HCT116 (cell line): ENCODE measurements at regions not wholly inside any gene's neighbourhood (a gene's known extent, or its start where the extent isn't known, plus 50 kb on each side); places are given as distances from the start of the nearest gene placed in this dataset.

Experiments
- ATAC-seq: fragments of 200-7000 bp; cut with Tn5 transposase; 2 replicates; pipeline ENCODE4 v1.9.1; 2020; ENCODE audit warnings: mild to moderate bottlenecking, moderate library complexity
- BruUV-seq: library from RNA; stranded (reverse); fragments of 400-500 nt; replicated peaks from 2 replicates; lab custom pipeline; 2021; lab: Mats Ljungman, UMichigan
- CTCF ChIA-PET: fragments of 300-600 bp; sonication (Branson Sonifier 250); formaldehyde crosslinking; loops from one replicate; lab custom pipeline; 2021; ENCODE audit warnings: antibody characterized with exemption; lab: Charles Lee
- POLR2A ChIA-PET: fragments of 300-600, 350-600 bp; sonication (Branson Sonifier 250); formaldehyde crosslinking; loops from one replicate; lab custom pipeline; 2021; ENCODE audit warnings: antibody characterized with exemption; lab: Charles Lee
- RAD21 ChIA-PET, 2 experiments: fragments of 300-600 bp; sonication (Branson Sonifier 250); formaldehyde crosslinking; loops; one replicate each; lab custom pipeline; 2023; ENCODE audit warnings: low total read pairs in 2 of 2; ENCODE audit not compliant: uncharacterized antibody in 2 of 2, unreplicated experiment in 2 of 2, low non-redundant PET in 1 of 2; lab: Charles Lee
- DNase-seq: peaks from one replicate; pipeline ENCODE4 v3.0.0-alpha.2; 2010; ENCODE audit warnings: low read depth, low spot score
- H2AFZ ChIP-seq: fragments of 200-600 bp; shearing (Covaris generic), sonication (generic); 2 replicates; pipeline ENCODE4 v1.6.1; 2017; ENCODE audit warnings: low read depth, mixed run types, mixed read lengths, antibody characterized with exemption, low read length; ENCODE audit not compliant: poor library complexity, severe bottlenecking
- H3K27ac ChIP-seq: 2 replicates; pipeline ENCODE4 v1.5.1; 2012; ENCODE audit warnings: low read depth, low read length
- H3K27me3 ChIP-seq: fragments of 200-600 bp; sonication (generic); 2 replicates; pipeline ENCODE4 v1.6.1; 2016; ENCODE audit warnings: mixed run types, low read length, mixed read lengths; ENCODE audit not compliant: insufficient read depth
- H3K36me3 ChIP-seq, 2 experiments: fragments of 200-500 bp in 1 of 2; fragments of 200-600 bp in 1 of 2; sonication (Bioruptor generic) in 1 of 2; sonication (generic) in 1 of 2; 2 replicates each; pipeline versions ENCODE4 v1.5.1 to v1.6.1; 2014 to 2016; ENCODE audit warnings: low read length in 2 of 2, inconsistent platforms in 1 of 2, mixed read lengths in 1 of 2, mixed run types in 1 of 2; ENCODE audit not compliant: insufficient read depth in 2 of 2, control insufficient read depth in 1 of 2
- H3K4me1 ChIP-seq, 2 experiments: fragments of 200-600 bp in 1 of 2; sonication (generic) in 1 of 2; 2 replicates each; pipeline versions ENCODE4 v1.5.1 to v1.6.1; 2012 to 2017; ENCODE audit warnings: low read length in 2 of 2, inconsistent platforms in 1 of 2, mild to moderate bottlenecking in 1 of 2, mixed read lengths in 1 of 2, mixed run types in 1 of 2, moderate library complexity in 1 of 2; ENCODE audit not compliant: insufficient read depth in 2 of 2, control insufficient read depth in 1 of 2
- H3K4me2 ChIP-seq: fragments of 200-600 bp; sonication (generic); 2 replicates; pipeline ENCODE4 v1.6.1; 2017; ENCODE audit warnings: mixed run types, low read length, mixed read lengths
- H3K4me3 ChIP-seq, 2 experiments: fragments of 200-600 bp in 1 of 2; sonication (generic) in 1 of 2; replicated peaks in 1 of 2; 2 replicates each; pipeline ENCODE4 v1.5.1; 2011 to 2016; ENCODE audit warnings: low read length in 2 of 2, control low read depth in 1 of 2, low read depth in 1 of 2, mild to moderate bottlenecking in 1 of 2, mixed read lengths in 1 of 2, mixed run types in 1 of 2
- H3K79me2 ChIP-seq: fragments of 200-600 bp; sonication (generic); 2 replicates; pipeline ENCODE4 v1.6.1; 2017; ENCODE audit warnings: mild to moderate bottlenecking, mixed run types, low read length, moderate library complexity, mixed read lengths; ENCODE audit not compliant: insufficient read depth
- H3K9ac ChIP-seq: fragments of 200-600 bp; sonication (generic); 2 replicates; pipeline ENCODE4 v1.6.1; 2016; ENCODE audit warnings: low read length, mixed read lengths
- H3K9me2 ChIP-seq: fragments of 200-600 bp; sonication (generic), shearing (Covaris generic); 2 replicates; pipeline ENCODE4 v1.6.1; 2017; ENCODE audit warnings: mixed run types, mild to moderate bottlenecking, moderate library complexity; ENCODE audit not compliant: insufficient read depth
- H3K9me3 ChIP-seq, 2 experiments: fragments of 200-500 bp in 1 of 2; fragments of 200-600 bp in 1 of 2; sonication (Bioruptor generic) in 1 of 2; sonication (generic) in 1 of 2; 2 replicates each; pipeline ENCODE4 v1.6.1; 2014 to 2017; ENCODE audit warnings: low read length in 2 of 2, mixed read lengths in 2 of 2, inconsistent platforms in 1 of 2, low read depth in 1 of 2, mild to moderate bottlenecking in 1 of 2, mixed run types in 1 of 2, moderate library complexity in 1 of 2; ENCODE audit not compliant: control insufficient read depth in 1 of 2, insufficient read depth in 1 of 2
- H4K20me1 ChIP-seq: fragments of 200-600 bp; sonication (generic), shearing (Covaris generic); 2 replicates; pipeline ENCODE4 v1.6.1; 2017; ENCODE audit warnings: mixed run types, mild to moderate bottlenecking, moderate library complexity; ENCODE audit not compliant: insufficient read depth
- CEBPB ChIP-seq: IDR thresholded peaks from 2 replicates; pipeline ENCODE4 v1.6.1; 2012; ENCODE audit warnings: low read depth
- CTCF ChIP-seq, 3 experiments: fragments of 200-600 bp in 1 of 3; sonication (generic) in 1 of 3; IDR thresholded peaks in 2 of 3; conservative IDR thresholded peaks in 1 of 3; 2 replicates each; pipeline ENCODE4 v1.5.1; 2012 to 2017; ENCODE audit warnings: low read depth in 2 of 3, low read length in 2 of 3, antibody characterized with exemption in 1 of 3, borderline replicate concordance in 1 of 3, control low read depth in 1 of 3, mild to moderate bottlenecking in 1 of 3, mixed read lengths in 1 of 3, mixed run types in 1 of 3, moderate library complexity in 1 of 3; ENCODE audit not compliant: insufficient read depth in 1 of 3
- ELF1 ChIP-seq: IDR thresholded peaks from 2 replicates; pipeline ENCODE4 v1.6.1; 2012; ENCODE audit warnings: low read depth, borderline replicate concordance
- EZH2 ChIP-seq: fragments of 200-600 bp; sonication (generic); IDR thresholded peaks from 2 replicates; pipeline ENCODE4 v1.6.1; 2017; ENCODE audit warnings: antibody characterized with exemption, mixed run types
- EZH2phosphoT487 ChIP-seq: fragments of 200-600 bp; IDR thresholded peaks from 2 replicates; pipeline ENCODE4 v1.6.1; 2018; ENCODE audit warnings: antibody characterized with exemption, borderline replicate concordance
- JUND ChIP-seq: IDR thresholded peaks from 2 replicates; pipeline ENCODE4 v1.6.1; 2012
- MAX ChIP-seq: IDR thresholded peaks from 2 replicates; pipeline ENCODE4 v1.6.1; 2012
- POLR2A ChIP-seq: IDR thresholded peaks from 2 replicates; pipeline ENCODE4 v1.7.0; 2011; ENCODE audit warnings: borderline replicate concordance; ENCODE audit not compliant: insufficient read depth, insufficient read length; ENCODE audit errors: extremely low read depth
- POLR2AphosphoS5 ChIP-seq: IDR thresholded peaks from 2 replicates; pipeline ENCODE4 v1.6.1; 2011; ENCODE audit warnings: mild to moderate bottlenecking, low read depth, low read length, moderate library complexity
- RAD21 ChIP-seq: IDR thresholded peaks from 2 replicates; pipeline ENCODE4 v1.6.1; 2012; ENCODE audit warnings: low read depth, mild to moderate bottlenecking
- SP1 ChIP-seq: IDR thresholded peaks from 2 replicates; pipeline ENCODE4 v1.6.1; 2012; ENCODE audit warnings: low read depth
- TCF7L2 ChIP-seq: IDR thresholded peaks from 2 replicates; pipeline ENCODE4 v1.7.0; 2011; ENCODE audit warnings: borderline replicate concordance, inconsistent platforms; ENCODE audit not compliant: insufficient read depth, insufficient read length; ENCODE audit errors: extremely low read depth
- YY1 ChIP-seq: IDR thresholded peaks from 2 replicates; pipeline ENCODE4 v1.6.1; 2011; ENCODE audit warnings: low read length, low read depth, moderate library complexity, mild to moderate bottlenecking; ENCODE audit not compliant: insufficient replicate concordance; ENCODE audit errors: extremely low read depth
- ZBTB33 ChIP-seq: IDR thresholded peaks from 2 replicates; pipeline ENCODE4 v1.6.1; 2011; ENCODE audit warnings: mild to moderate bottlenecking, low read length, moderate library complexity; ENCODE audit not compliant: insufficient replicate concordance; ENCODE audit errors: extremely low read depth
- ZNF274 ChIP-seq: fragments of 200-500 bp; sonication (Bioruptor generic); IDR thresholded peaks from 2 replicates; pipeline ENCODE4 v1.6.1; 2014; ENCODE audit warnings: mild to moderate bottlenecking, low read depth, low read length, inconsistent platforms
- intact Hi-C: fragments of 100-400 bp; cut with micrococcal nuclease; formaldehyde crosslinking; loops from 2 replicates; pipeline ENCODE4 v1.10.0; 2022

GRCh38 chr2:156110890-156111289, 221.6 kb downstream of the NR4A2 start:
- no peak for TF ChIP-seq YY1
- TF ChIP-seq EZH2phosphoT487, result no peak
- TF ChIP-seq CTCF (IDR thresholded peaks at IDR 0.05 in 2 of 3, conservative IDR thresholded peaks at IDR 0.05 in 1 of 3; ENCODE audit: borderline replicate concordance in 1 of 3, insufficient read depth in 1 of 3, low read depth in 2 of 3, low read length in 2 of 3), result peak in 2 of 3 experiments; percentile 40 to 53; a peak in 4 of 6 replicates
- peak; percentile 50 for TF ChIP-seq RAD21
- TF ChIP-seq, all 23 proteins: peak for 2
- ChIA-PET POLR2A (interaction anchor here (0.7 kb wide), 2 partner anchors 16 to 129 kb away, joined by 3 to 4 read pairs; no protein-coding TSS in a partner anchor), CTCF (interaction anchor here (0.6 to 1.7 kb wide), 8 partner anchors 10 to 1119 kb away, joined by 3 to 8 read pairs (median 4); no protein-coding TSS in a partner anchor), RAD21 (interaction anchor here (0.7 kb wide), 3 partner anchors 264 to 762 kb away, joined by 4 to 5 read pairs (median 5); no protein-coding TSS in a partner anchor)
- no TSS peak for BruUV-seq
- no peaks in the 10 kb centered on the region for H3K9me2 ChIP-seq
- H3K9ac ChIP-seq, result no peak overlapping the region
- intact Hi-C loops, result no loop called here
- no peak overlapping the region for H3K4me3 ChIP-seq
- no peaks in the 10 kb centered on the region for H3K79me2 ChIP-seq
- H3K27me3 ChIP-seq, result no peaks in the 10 kb centered on the region
- H3K4me1 ChIP-seq, result no peaks in the 10 kb centered on the region; a peak in 1 of 4 replicates
- H2AFZ ChIP-seq, result no peak overlapping the region
- H3K36me3 ChIP-seq, result no peaks in the 10 kb centered on the region
- H3K4me2 ChIP-seq, result no peak overlapping the region
- no peaks in the 10 kb centered on the region for H3K9me3 ChIP-seq
- H3K27ac ChIP-seq, result no peak overlapping the region
- DNase-seq, result peak; percentile 37
- no peaks in the 10 kb centered on the region for H4K20me1 ChIP-seq
- peak; percentile 89 for ATAC-seq

GRCh38 chr2:156099382-156099781, 233.1 kb downstream of the NR4A2 start:
- no TSS peak for BruUV-seq
- CTCF ChIA-PET, result interaction anchor here (1.8 kb wide), 1 partner anchor 11 kb away, joined by 8 read pairs; no protein-coding TSS in a partner anchor
- ATAC-seq, result no peak
- TF ChIP-seq ELF1 (no peak), POLR2AphosphoS5 (no peak), YY1 (no peak), EZH2 (no peak), TCF7L2 (no peak), MAX (no peak), SP1 (no peak), CEBPB (no peak), JUND (no peak), POLR2A (no peak), ZBTB33 (no peak), ZNF274 (no peak)

More at GRCh38 chr2:156099382-156099781, 233.1 kb downstream of the NR4A2 start:
- no peak for DNase-seq
- RAD21 ChIA-PET, result no interaction called here
- POLR2A ChIA-PET, result no interaction called here
- Histone ChIP-seq H3K27me3 (no peaks in the 10 kb centered on the region), H3K9me3 (no peaks in the 10 kb centered on the region; a peak in 1 of 4 replicates), H3K4me3 (no peak overlapping the region), H3K4me1 (no peaks in the 10 kb centered on the region), H2AFZ (no peak overlapping the region), H3K9me2 (no peaks in the 10 kb centered on the region), H3K4me2 (no peak overlapping the region), H4K20me1 (no peaks in the 10 kb centered on the region), H3K79me2 (no peaks in the 10 kb centered on the region), H3K36me3 (no peaks in the 10 kb centered on the region), H3K9ac (no peak overlapping the region), H3K27ac (no peak overlapping the region)
- intact Hi-C loops, result no loop called here
